ENCODE measurements at regions not wholly inside any gene's neighbourhood (a gene's known extent, or its start where the extent isn't known, plus 50 kb on each side); places are given as distances from the start of the nearest gene placed in this dataset.

DNA sequence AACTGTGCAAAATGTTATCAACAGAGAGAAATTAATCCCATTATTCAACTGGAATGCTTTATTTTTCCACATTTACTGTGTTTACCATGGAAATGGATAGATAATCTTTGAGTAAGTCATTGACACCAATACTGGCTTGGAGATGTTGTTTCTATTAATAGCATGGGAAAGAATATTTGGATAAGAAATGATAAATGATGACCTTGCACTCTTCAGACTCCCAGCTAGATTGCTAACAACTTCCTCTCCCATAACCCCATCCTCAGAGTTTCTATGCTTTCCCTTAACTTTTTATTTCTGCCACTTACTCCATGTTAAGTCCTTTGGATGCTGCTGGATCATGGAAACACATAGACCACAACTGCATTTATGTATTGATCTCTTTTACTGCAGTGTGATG is 182.5 kb downstream of the FNDC1 start:
- DNase-seq (ENCODE audit: low read depth in 3 of 3), result no peak

DNA sequence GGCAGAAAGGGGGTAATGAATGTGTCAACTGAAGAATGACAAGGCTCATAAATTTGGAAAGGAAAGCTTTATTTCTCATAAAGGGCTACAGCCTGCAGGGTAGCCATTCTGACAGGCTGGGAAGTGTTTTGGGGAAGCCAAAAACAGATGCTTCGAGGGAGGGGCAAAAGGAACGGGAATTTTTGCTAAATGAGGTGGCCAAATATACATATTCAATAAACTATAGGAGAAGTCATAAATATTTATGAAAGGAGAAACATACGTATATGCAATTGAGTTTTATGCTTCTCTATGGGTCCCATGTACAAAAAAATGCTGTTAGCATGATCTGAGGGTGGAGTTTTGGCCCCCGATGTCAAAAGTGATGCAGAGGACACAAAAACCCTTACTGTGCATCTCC is 180.7 kb downstream of the FNDC1 start:
- no peak for DNase-seq (ENCODE audit: low read depth in 3 of 3)

DNA sequence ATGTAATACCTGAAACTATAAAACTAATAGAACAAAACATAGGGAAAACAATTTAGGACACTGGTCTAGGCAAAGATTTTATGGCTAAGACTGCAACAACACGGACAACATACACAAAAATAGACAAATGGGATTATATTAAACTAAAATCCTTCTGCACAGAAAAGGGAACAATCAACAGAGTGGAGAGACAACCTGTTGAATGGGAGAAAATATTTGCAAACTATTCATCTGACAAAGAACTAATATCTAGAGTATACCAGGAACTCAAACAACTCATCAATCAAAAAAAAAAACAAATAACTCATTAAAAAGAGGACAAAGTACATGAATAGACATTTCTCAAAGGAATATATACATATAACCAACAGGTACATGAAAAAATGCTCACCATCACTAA is 174.5 kb downstream of the FNDC1 start:
- DNase-seq (ENCODE audit: low read depth in 3 of 3), result no peak

DNA sequence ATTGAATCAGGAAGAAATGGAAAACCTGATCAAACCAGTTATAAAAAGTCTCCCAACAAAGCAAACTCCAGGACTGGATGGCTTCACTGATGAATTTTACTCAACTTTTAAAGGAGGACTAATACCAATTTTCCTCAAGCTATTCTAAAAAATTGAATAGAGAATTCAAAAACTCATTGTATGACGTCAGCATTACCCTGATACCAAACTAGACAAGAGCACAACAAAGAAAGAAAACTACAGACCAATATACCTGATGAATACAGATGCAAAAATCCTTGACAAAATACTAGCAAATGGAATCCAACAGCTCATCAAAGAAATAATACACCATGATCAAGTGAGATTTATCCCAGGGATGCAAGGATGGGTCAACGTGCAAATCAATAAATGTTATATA is 172.9 kb downstream of the FNDC1 start:
- no peak for DNase-seq (ENCODE audit: low read depth in 3 of 3)

DNA sequence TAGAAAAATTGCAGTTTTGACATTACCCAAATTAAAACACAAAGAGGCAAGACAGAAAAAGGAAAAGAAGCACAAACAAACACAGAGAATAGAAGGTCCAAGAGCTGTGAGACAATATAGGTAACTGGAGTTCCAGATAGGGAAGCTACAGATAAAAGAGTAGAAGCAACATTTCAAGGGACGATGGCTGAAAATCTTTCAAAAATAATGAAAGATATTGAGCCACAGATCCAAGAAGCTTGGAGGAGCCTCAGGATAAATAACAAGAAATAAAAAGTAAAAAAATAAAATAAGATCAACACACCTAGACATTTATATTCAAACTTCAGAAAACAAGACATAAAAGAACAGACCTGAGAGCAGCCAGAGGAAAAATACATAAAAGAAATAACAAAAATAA is 164.9 kb downstream of the FNDC1 start:
- DNase-seq (ENCODE audit: low read depth in 3 of 3), result no peak

DNA sequence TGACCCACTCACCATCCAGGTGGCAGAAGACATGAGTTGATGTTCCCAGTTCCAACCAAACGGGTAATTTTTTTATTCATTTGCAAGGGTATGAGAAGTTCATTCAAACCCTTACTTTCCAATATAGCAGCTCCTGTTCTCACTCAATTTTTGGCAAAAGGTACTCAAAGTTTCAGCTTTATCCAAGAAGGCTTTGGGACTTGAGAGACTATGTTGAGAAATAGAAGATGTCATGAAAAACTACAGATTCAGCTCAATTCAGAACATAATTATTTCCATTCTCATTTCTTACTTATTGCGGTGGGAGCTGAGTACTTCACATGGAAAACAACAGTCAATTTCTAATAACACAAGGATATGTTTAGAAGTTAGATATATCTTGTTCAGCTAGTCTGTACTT is 162.3 kb downstream of the FNDC1 start:
- no peak for DNase-seq (ENCODE audit: low read depth in 3 of 3)

DNA sequence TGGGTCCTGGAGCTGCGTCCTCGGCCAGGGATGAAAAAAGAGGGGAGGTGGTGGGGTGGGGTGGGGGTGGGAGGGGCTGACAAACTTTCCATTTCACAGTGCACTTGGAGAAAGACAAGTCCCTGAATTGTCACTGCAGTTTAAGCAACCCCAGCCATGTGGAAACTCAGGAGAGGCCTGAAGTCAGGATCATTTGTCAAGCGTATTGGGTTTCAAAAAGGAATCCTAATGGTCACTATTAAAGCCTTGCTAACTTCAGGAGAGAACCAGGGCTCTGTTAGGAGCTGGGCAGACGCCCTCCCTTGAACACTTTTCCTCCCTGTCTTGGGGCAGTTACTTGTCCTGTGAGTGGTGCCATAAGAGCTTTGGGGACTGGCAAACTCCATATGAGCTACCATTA is 159.9 kb downstream of the FNDC1 start:
- no peak for DNase-seq (ENCODE audit: low read depth in 3 of 3)

DNA sequence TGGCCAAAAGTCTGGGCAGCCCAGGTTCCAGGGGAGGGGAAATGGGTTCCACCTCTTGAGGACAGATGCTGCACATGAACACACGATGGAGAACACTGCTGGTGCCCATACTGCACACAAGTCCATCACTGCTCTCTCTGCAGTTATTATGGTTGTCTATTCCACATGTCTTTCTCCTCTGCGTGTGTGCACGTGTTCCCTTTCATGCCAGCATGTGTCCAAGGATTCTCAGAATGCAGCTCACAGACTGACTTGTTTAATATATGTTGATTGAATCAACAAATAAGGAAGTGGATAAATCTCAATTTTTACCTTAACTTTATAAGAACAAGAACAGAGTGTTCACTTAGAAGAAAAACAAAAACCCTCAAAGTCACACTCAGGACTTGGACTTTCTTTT is 158.9 kb downstream of the FNDC1 start:
- DNase-seq (ENCODE audit: low read depth in 3 of 3), result no peak

DNA sequence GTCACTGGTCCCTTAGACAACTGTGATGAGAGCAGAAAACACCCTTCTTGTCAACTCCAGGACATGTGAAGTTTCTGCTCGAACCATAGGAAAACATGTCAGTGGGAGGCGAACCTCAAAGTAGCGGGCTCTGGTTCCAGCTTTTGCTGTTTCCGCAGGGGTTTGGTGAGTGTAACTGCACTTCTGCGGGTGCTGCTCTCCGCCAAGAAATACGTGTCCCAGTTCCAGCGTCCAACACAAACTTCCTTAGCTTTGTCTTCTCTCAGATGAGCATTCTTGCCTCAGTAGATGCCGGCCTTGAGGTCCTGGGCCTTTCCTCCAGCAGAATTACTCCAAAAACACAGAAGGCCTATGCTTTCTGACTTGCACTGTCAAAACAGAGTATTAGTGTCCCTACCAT is 156.3 kb downstream of the FNDC1 start:
- DNase-seq (ENCODE audit: low read depth in 3 of 3), result no peak

DNA sequence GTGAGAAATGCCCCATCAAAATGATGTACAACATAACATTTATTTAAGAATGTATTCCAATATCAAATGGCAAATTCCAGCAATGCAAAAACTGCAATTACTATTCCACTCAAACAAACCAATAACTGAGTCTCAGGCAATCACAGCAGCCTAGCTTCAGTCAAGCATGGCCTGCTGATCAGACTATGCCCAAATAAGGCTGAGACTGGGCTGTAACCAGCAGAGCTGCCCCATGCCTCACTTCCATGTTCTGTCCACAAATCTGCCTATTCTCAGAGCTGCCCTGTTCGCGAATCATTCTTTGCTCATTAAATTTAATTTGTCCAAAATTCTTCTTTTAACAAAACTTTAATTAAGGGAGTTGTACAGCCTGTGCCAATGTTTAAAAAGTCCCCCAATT is 155.4 kb downstream of the FNDC1 start:
- DNase-seq (ENCODE audit: low read depth in 3 of 3), result no peak
